ENCODE measurements at regions not wholly inside any gene's neighbourhood (a gene's known extent, or its start where the extent isn't known, plus 50 kb on each side); places are given as distances from the start of the nearest gene placed in this dataset.

DNA sequence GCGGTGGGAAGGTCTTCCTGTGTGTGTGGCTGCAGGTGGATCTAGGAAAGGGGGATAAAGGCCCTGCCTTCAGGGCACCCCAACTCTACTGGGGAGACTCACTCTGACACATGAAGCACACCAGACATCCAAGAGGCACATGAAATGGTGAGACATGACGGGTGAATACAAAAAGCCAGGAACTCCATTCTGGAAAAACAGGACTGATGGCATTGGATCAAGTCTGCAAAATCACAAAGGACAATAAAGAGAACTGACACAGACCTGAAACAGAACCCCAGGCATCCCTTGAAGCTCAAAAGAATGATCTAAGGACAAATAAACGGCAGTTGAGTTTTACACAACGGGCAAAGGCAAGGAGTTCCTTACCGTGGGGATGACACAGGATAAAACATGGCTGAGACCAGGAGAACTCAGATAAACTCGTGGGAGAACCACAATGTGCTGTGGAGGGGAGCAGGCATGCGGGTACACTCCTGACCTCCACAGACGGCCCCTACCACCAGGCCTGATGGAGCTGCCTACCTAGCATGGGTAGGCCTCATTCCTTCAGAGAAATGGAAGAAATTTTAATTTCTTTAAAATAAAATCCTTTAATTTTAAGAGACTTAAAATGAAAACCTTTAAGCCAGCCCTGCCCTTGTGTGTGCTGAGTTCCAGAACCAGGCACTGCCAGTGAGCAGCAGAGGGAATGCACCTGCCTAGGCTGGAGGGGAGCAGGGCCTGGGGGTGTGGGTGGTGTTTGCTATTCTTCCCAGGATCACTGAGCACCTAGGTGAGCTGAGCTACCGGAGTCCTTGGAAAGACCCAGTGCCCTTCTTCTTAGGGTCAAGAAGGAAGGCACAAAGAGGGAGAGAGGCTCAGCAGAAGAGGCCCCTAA, 100.1 kb downstream of the SINHCAF start:
- TF ChIP-seq OSR1 (CRISPR knock-in tag; IDR thresholded peaks at IDR 0.05) (no peak), GLIS3 (CRISPR knock-in tag; IDR thresholded peaks at IDR 0.05) (no peak), PATZ1 (CRISPR knock-in tag; IDR thresholded peaks at IDR 0.05; ENCODE audit: borderline replicate concordance) (no peak), ESRRG (CRISPR knock-in tag; IDR thresholded peaks at IDR 0.05) (no peak), SNAI2 (CRISPR knock-in tag; IDR thresholded peaks at IDR 0.05) (no peak), ZFP3 (CRISPR knock-in tag; IDR thresholded peaks at IDR 0.05) (no peak), ZNF8 (CRISPR knock-in tag; IDR thresholded peaks at IDR 0.05) (no peak), PPARA (CRISPR knock-in tag; IDR thresholded peaks at IDR 0.05; ENCODE audit: borderline replicate concordance) (no peak), ISL1 (CRISPR knock-in tag; IDR thresholded peaks at IDR 0.05) (no peak), ARNTL (CRISPR knock-in tag; IDR thresholded peaks at IDR 0.05; ENCODE audit: borderline replicate concordance, low read depth) (no peak), ZC3H10 (CRISPR knock-in tag; IDR thresholded peaks at IDR 0.05) (no peak), CSDC2 (CRISPR knock-in tag; IDR thresholded peaks at IDR 0.05) (no peak), TCF4 (CRISPR knock-in tag; IDR thresholded peaks at IDR 0.05; ENCODE audit: borderline replicate concordance) (no peak), TOX (CRISPR knock-in tag; IDR thresholded peaks at IDR 0.05; ENCODE audit: borderline replicate concordance) (no peak), BACH2 (CRISPR knock-in tag; IDR thresholded peaks at IDR 0.05; ENCODE audit: borderline replicate concordance) (no peak), ZNF565 (CRISPR knock-in tag; conservative IDR thresholded peaks at IDR 0.05; ENCODE audit: low read depth) (no peak)
- TF ChIP-seq, protein P1, sequence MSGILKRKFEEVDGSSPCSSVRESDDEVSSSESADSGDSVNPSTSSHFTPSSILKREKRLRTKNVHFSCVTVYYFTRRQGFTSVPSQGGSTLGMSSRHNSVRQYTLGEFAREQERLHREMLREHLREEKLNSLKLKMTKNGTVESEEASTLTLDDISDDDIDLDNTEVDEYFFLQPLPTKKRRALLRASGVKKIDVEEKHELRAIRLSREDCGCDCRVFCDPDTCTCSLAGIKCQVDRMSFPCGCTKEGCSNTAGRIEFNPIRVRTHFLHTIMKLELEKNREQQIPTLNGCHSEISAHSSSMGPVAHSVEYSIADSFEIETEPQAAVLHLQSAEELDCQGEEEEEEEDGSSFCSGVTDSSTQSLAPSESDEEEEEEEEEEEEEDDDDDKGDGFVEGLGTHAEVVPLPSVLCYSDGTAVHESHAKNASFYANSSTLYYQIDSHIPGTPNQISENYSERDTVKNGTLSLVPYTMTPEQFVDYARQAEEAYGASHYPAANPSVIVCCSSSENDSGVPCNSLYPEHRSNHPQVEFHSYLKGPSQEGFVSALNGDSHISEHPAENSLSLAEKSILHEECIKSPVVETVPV (CRISPR knock-in tag; IDR thresholded peaks at IDR 0.05) = no peak
- TF ChIP-seq, protein P2, sequence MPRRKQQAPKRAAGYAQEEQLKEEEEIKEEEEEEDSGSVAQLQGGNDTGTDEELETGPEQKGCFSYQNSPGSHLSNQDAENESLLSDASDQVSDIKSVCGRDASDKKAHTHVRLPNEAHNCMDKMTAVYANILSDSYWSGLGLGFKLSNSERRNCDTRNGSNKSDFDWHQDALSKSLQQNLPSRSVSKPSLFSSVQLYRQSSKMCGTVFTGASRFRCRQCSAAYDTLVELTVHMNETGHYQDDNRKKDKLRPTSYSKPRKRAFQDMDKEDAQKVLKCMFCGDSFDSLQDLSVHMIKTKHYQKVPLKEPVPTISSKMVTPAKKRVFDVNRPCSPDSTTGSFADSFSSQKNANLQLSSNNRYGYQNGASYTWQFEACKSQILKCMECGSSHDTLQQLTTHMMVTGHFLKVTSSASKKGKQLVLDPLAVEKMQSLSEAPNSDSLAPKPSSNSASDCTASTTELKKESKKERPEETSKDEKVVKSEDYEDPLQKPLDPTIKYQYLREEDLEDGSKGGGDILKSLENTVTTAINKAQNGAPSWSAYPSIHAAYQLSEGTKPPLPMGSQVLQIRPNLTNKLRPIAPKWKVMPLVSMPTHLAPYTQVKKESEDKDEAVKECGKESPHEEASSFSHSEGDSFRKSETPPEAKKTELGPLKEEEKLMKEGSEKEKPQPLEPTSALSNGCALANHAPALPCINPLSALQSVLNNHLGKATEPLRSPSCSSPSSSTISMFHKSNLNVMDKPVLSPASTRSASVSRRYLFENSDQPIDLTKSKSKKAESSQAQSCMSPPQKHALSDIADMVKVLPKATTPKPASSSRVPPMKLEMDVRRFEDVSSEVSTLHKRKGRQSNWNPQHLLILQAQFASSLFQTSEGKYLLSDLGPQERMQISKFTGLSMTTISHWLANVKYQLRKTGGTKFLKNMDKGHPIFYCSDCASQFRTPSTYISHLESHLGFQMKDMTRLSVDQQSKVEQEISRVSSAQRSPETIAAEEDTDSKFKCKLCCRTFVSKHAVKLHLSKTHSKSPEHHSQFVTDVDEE (CRISPR knock-in tag; IDR thresholded peaks at IDR 0.05) = no peak
- TF ChIP-seq, protein P3, sequence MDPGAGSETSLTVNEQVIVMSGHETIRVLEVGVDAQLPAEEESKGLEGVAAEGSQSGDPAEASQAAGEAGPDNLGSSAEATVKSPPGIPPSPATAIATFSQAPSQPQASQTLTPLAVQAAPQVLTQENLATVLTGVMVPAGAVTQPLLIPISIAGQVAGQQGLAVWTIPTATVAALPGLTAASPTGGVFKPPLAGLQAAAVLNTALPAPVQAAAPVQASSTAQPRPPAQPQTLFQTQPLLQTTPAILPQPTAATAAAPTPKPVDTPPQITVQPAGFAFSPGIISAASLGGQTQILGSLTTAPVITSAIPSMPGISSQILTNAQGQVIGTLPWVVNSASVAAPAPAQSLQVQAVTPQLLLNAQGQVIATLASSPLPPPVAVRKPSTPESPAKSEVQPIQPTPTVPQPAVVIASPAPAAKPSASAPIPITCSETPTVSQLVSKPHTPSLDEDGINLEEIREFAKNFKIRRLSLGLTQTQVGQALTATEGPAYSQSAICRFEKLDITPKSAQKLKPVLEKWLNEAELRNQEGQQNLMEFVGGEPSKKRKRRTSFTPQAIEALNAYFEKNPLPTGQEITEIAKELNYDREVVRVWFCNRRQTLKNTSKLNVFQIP (CRISPR knock-in tag; IDR thresholded peaks at IDR 0.05; ENCODE audit: borderline replicate concordance, low read depth) = no peak
- ATAC-seq = no peak

- TF ChIP-seq TCF4 (CRISPR knock-in tag; IDR thresholded peaks at IDR 0.05; ENCODE audit: borderline replicate concordance) (peak; percentile 24; the same call in 1 of the 2 replicates), ZNF8 (CRISPR knock-in tag; IDR thresholded peaks at IDR 0.05) (no peak)
- peak; percentile 52 for ATAC-seq
Observed at GRCh38 chr12:31226639-31227038, 99.3 kb downstream of the SINHCAF start.

- no peak for ATAC-seq
- no peak for TF ChIP-seq ZNF70 (CRISPR knock-in tag; IDR thresholded peaks at IDR 0.05)
- TF ChIP-seq, protein P1 (CRISPR knock-in tag; IDR thresholded peaks at IDR 0.05) = no peak
- no peak for TF ChIP-seq ZFP30 (CRISPR knock-in tag; IDR thresholded peaks at IDR 0.05)
- no peak for TF ChIP-seq BACH2 (CRISPR knock-in tag; IDR thresholded peaks at IDR 0.05; ENCODE audit: borderline replicate concordance)
- TF ChIP-seq, protein P3 (CRISPR knock-in tag; IDR thresholded peaks at IDR 0.05; ENCODE audit: borderline replicate concordance, low read depth) = no peak
- TF ChIP-seq SNAI2 (CRISPR knock-in tag; IDR thresholded peaks at IDR 0.05) = no peak
- no peak for TF ChIP-seq ZC3H10 (CRISPR knock-in tag; IDR thresholded peaks at IDR 0.05)
- TF ChIP-seq, protein P2 (CRISPR knock-in tag; IDR thresholded peaks at IDR 0.05) = no peak
- TF ChIP-seq ISL1 (CRISPR knock-in tag; IDR thresholded peaks at IDR 0.05) = no peak
Observed at GRCh38 chr12:31227401-31227981, 98.5 kb downstream of the SINHCAF start.

Measured in SK-N-SH treated with all-trans-retinoic acid at 6 μM for 48 hours (cell line).